ENCODE measurements at regions not wholly inside any gene's neighbourhood (a gene's known extent, or its start where the extent isn't known, plus 50 kb on each side); places are given as distances from the start of the nearest gene placed in this dataset.

DNA sequence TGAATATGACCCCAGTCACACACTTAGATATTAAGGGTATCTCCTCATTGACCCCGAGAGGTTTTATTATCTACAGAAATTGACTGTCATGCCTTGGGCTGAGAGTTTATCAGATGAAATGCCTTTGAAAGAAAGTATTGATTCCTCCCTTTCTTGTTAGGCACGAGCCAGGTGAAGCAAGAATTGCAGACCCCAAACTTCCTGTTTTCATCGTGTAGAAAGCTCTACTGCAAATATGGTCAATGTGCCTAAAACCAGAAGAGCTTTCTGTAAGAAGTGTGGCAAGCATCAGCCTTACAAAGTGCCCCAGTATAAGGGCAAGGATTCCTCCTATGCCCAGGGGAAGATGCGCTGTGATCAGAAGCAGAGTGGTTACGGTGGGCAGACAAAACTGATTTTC is 143.9 kb upstream of the FUT8 start:
- FAIRE-seq, result no peak

DNA sequence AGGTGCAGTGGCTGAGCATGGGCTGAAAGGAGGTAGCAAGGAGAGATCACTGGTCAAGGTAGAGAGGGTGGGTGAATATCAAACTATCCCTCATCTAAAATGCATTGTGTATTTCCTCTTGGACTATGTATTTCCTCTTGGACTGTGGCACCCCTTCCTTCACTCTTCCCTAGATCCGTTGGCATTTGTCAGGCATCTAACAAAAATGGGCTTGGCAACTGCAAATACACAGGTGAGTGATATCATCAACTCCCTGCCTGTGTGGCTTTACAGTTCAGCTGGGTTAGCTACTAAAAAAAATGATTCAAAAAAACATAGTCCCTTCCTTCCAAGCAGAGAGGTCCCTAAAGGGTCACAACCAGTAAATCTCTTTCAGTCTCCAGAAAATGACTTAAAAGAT is 142.8 kb upstream of the FUT8 start:
- Histone ChIP-seq H3K9me1 (ENCODE audit: control insufficient read depth, extremely low read depth, insufficient read depth, low read length) (no peaks in the 10 kb centered on the region), H3K36me3 (ENCODE audit: control insufficient read depth in 2 of 2, extremely low read depth in 1 of 2, insufficient read depth in 2 of 2, low read length in 2 of 2) (no peaks in the 10 kb centered on the region), H3K9ac (ENCODE audit: control insufficient read depth, extremely low read depth, insufficient read depth, low read length) (no peak overlapping the region), H3K27ac (ENCODE audit: control insufficient read depth, insufficient read depth, low read length) (no peak overlapping the region), H3K4me3 (ENCODE audit: control insufficient read depth in 2 of 3, extremely low read depth in 1 of 3, insufficient read depth in 2 of 3, low read depth in 1 of 3, low read length in 3 of 3) (no peak overlapping the region), H3K27me3 (ENCODE audit: control insufficient read depth, extremely low read depth, insufficient read depth, low read length) (no peaks in the 10 kb centered on the region), H3K9me3 (ENCODE audit: control insufficient read depth, low read depth, low read length) (no peaks in the 10 kb centered on the region), H3K4me2 (ENCODE audit: control insufficient read depth, extremely low read depth, insufficient read depth, low read depth, low read length) (no peak overlapping the region), H3K4me1 (ENCODE audit: control insufficient read depth, extremely low read depth, insufficient read depth, low read length) (no peaks in the 10 kb centered on the region), H3K79me2 (ENCODE audit: control insufficient read depth, insufficient read depth, low read length) (no peaks in the 10 kb centered on the region), H2AFZ (ENCODE audit: control insufficient read depth, low read length) (no peak overlapping the region), H4K20me1 (ENCODE audit: control insufficient read depth, extremely low read depth, insufficient read depth, low read length) (no peaks in the 10 kb centered on the region)
- TF ChIP-seq CTCF (optimal IDR thresholded peaks at IDR 0.05 in 1 of 3, IDR thresholded peaks at IDR 0.05 in 1 of 3, conservative IDR thresholded peaks at IDR 0.05 in 1 of 3; ENCODE audit: extremely low read depth in 1 of 3, insufficient read depth in 2 of 3, low read length in 3 of 3), result no peak
- no peak for TF ChIP-seq EZH2 (IDR thresholded peaks at IDR 0.05; ENCODE audit: low read length)
- dilution Hi-C loops (cut with MboI; ENCODE audit: extremely low pct_ligation_motif_present, low sequenced_read_pairs), result no loop called here
- DNase-seq (ENCODE audit: low read depth, low spot score) (no peak), FAIRE-seq (no peak)

More for the DNA sequence above, 143.9 kb upstream of the FUT8 start:
- no peaks in the 10 kb centered on the region for H3K9me1 ChIP-seq (ENCODE audit: control insufficient read depth, extremely low read depth, insufficient read depth, low read length)
- no peaks in the 10 kb centered on the region for H3K79me2 ChIP-seq (ENCODE audit: control insufficient read depth, insufficient read depth, low read length)
- no peak for TF ChIP-seq EZH2 (IDR thresholded peaks at IDR 0.05; ENCODE audit: low read length)
- TF ChIP-seq CTCF (optimal IDR thresholded peaks at IDR 0.05 in 1 of 3, IDR thresholded peaks at IDR 0.05 in 1 of 3, conservative IDR thresholded peaks at IDR 0.05 in 1 of 3; ENCODE audit: extremely low read depth in 1 of 3, insufficient read depth in 2 of 3, low read length in 3 of 3), result no peak
- no peak overlapping the region for H3K27ac ChIP-seq (ENCODE audit: control insufficient read depth, insufficient read depth, low read length)
- H3K4me1 ChIP-seq (ENCODE audit: control insufficient read depth, extremely low read depth, insufficient read depth, low read length), result no peaks in the 10 kb centered on the region
- dilution Hi-C loops (cut with MboI; ENCODE audit: extremely low pct_ligation_motif_present, low sequenced_read_pairs), result no loop called here
- H3K4me2 ChIP-seq (ENCODE audit: control insufficient read depth, extremely low read depth, insufficient read depth, low read depth, low read length), result no peak overlapping the region
- H3K27me3 ChIP-seq (ENCODE audit: control insufficient read depth, extremely low read depth, insufficient read depth, low read length), result no peaks in the 10 kb centered on the region
- H3K9me3 ChIP-seq (ENCODE audit: control insufficient read depth, low read depth, low read length), result no peaks in the 10 kb centered on the region
- H4K20me1 ChIP-seq (ENCODE audit: control insufficient read depth, extremely low read depth, insufficient read depth, low read length), result no peaks in the 10 kb centered on the region
- no peak overlapping the region for H2AFZ ChIP-seq (ENCODE audit: control insufficient read depth, low read length)
- DNase-seq (ENCODE audit: low read depth, low spot score), result no peak
- no peak overlapping the region for H3K4me3 ChIP-seq (ENCODE audit: control insufficient read depth in 2 of 3, extremely low read depth in 1 of 3, insufficient read depth in 2 of 3, low read depth in 1 of 3, low read length in 3 of 3)
- H3K9ac ChIP-seq (ENCODE audit: control insufficient read depth, extremely low read depth, insufficient read depth, low read length), result no peak overlapping the region
- H3K36me3 ChIP-seq (ENCODE audit: control insufficient read depth in 2 of 2, extremely low read depth in 1 of 2, insufficient read depth in 2 of 2, low read length in 2 of 2), result no peaks in the 10 kb centered on the region

Measured in keratinocyte (primary cell).